NCI-H2227 (cell line): ENCODE measurements at regions not wholly inside any gene's neighbourhood (a gene's known extent, or its start where the extent isn't known, plus 50 kb on each side); places are given as distances from the start of the nearest gene placed in this dataset.
"Not testable (repeated sequence)": the region's sequence is repeated elsewhere in the genome, so short reads cannot be mapped to it uniquely, and the experiment has no call there.

Source experiments
- DNase-seq: peaks from one replicate; lab custom pipeline; 2025; ENCODE audit not compliant: unreplicated experiment; lab: John Stamatoyannopoulos, UW

GRCh38 chr4:160284516-160284915, 1181.6 kb downstream of the RAPGEF2 start:
- no peak for DNase-seq

- no peak for DNase-seq
Observed at GRCh38 chr4:160286051-160286450, 1183.2 kb downstream of the RAPGEF2 start.

GRCh38 chr4:160296476-160296875, 1193.6 kb downstream of the RAPGEF2 start:
- DNase-seq: no peak

- no peak for DNase-seq
Observed at GRCh38 chr4:160299177-160299576, 1196.3 kb downstream of the RAPGEF2 start.

GRCh38 chr4:160299608-160300007, 1196.7 kb downstream of the RAPGEF2 start:
- no peak for DNase-seq

- no peak for DNase-seq
Observed at GRCh38 chr4:160316036-160316435, 1213.2 kb downstream of the RAPGEF2 start.

- no peak for DNase-seq
Observed at GRCh38 chr4:160318567-160319220, 1215.8 kb downstream of the RAPGEF2 start.

GRCh38 chr4:160319221-160319867, 1216.5 kb downstream of the RAPGEF2 start:
- no peak for DNase-seq

GRCh38 chr4:160319868-160320260, 1217.0 kb downstream of the RAPGEF2 start:
- DNase-seq: no peak

- no peak for DNase-seq
Observed at GRCh38 chr4:160326110-160326509, 1223.2 kb downstream of the RAPGEF2 start.

- no peak for DNase-seq
Observed at GRCh38 chr4:160347197-160347596, 1244.3 kb downstream of the RAPGEF2 start.

- no peak for DNase-seq
Observed at GRCh38 chr4:160350944-160351343, 1248.1 kb downstream of the RAPGEF2 start.

- no peak for DNase-seq
Observed at GRCh38 chr4:160352637-160353036, 1249.8 kb downstream of the RAPGEF2 start.

GRCh38 chr4:160353548-160353947, 1250.7 kb downstream of the RAPGEF2 start:
- DNase-seq: no peak

GRCh38 chr4:160362478-160362877, 1259.6 kb downstream of the RAPGEF2 start:
- DNase-seq: no peak

- no peak for DNase-seq
Observed at GRCh38 chr4:160364217-160364616, 1261.3 kb downstream of the RAPGEF2 start.

- not testable (repeated sequence) for DNase-seq
Observed at GRCh38 chr4:160364665-160365064, 1261.8 kb downstream of the RAPGEF2 start.

- DNase-seq: not testable (repeated sequence)
Observed at GRCh38 chr4:160365383-160365782, 1262.5 kb downstream of the RAPGEF2 start.

- no peak for DNase-seq
Observed at GRCh38 chr4:160370046-160370445, 1267.2 kb downstream of the RAPGEF2 start.

- DNase-seq: no peak
Observed at GRCh38 chr4:160371446-160371845, 1268.6 kb downstream of the RAPGEF2 start.

- no peak for DNase-seq
Observed at GRCh38 chr4:160372390-160372789, 1269.5 kb downstream of the RAPGEF2 start.

- no peak for DNase-seq
Observed at GRCh38 chr4:160373911-160374310, 1271.0 kb downstream of the RAPGEF2 start.
